ENCODE measurements at regions not wholly inside any gene's neighbourhood (a gene's known extent, or its start where the extent isn't known, plus 50 kb on each side); places are given as distances from the start of the nearest gene placed in this dataset.

DNA sequence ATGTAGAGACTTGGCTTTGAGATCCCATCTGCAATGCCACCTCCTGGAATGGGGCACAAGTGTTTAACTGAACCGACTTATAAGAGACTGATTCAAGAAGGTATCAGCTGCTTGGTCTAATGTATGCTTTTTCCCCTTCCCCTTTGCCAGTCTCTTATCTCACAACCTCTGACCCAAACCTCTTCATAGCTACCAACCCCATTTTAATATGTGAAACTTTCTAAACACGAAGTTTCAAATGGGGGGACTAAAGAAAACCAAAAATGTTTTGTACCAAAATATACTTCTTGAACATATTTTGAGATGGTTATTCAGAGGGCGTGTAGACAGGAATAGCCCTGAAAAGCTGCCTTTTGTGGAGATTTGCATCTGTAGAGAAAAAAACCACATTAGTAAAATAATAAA is 73.1 kb downstream of the OXSM start:
- WGBS, 2 donors: 78 to 91% methylated on average over 3 of the region's 3 CpGs
- Histone ChIP-seq H3K27me3 (ENCODE audit: control insufficient read depth in 3 of 3, insufficient read depth in 3 of 3, low read length in 2 of 3) (no peaks in the 10 kb centered on the region), H3K9me3 (ENCODE audit: control insufficient read depth in 4 of 4, insufficient read depth in 3 of 4, low read length in 3 of 4) (peaks cover 0 to 2% (median 0%) of the 10 kb centered on the region in 4 donors), H3K9ac (ENCODE audit: insufficient read depth in 1 of 2, low read length in 2 of 2) (no peak overlapping the region), H3K27ac (ENCODE audit: low read depth in 1 of 2, low read length in 1 of 2) (no peak overlapping the region), H3K4me3 (no peak overlapping the region), H3K4me1 (ENCODE audit: control insufficient read depth in 5 of 5, insufficient read depth in 5 of 5, low read length in 5 of 5) (no peaks in the 10 kb centered on the region), H3K36me3 (ENCODE audit: control insufficient read depth in 4 of 4, insufficient read depth in 4 of 4, low read length in 4 of 4) (no peaks in the 10 kb centered on the region)
- no peak for DNase-seq
- no peak for ATAC-seq (ENCODE audit: insufficient read depth, low FRiP score)
- TF ChIP-seq, protein P1, sequence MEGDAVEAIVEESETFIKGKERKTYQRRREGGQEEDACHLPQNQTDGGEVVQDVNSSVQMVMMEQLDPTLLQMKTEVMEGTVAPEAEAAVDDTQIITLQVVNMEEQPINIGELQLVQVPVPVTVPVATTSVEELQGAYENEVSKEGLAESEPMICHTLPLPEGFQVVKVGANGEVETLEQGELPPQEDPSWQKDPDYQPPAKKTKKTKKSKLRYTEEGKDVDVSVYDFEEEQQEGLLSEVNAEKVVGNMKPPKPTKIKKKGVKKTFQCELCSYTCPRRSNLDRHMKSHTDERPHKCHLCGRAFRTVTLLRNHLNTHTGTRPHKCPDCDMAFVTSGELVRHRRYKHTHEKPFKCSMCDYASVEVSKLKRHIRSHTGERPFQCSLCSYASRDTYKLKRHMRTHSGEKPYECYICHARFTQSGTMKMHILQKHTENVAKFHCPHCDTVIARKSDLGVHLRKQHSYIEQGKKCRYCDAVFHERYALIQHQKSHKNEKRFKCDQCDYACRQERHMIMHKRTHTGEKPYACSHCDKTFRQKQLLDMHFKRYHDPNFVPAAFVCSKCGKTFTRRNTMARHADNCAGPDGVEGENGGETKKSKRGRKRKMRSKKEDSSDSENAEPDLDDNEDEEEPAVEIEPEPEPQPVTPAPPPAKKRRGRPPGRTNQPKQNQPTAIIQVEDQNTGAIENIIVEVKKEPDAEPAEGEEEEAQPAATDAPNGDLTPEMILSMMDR (IDR thresholded peaks at IDR 0.05; ENCODE audit: control extremely low read depth, extremely low read depth): no peak

DNA sequence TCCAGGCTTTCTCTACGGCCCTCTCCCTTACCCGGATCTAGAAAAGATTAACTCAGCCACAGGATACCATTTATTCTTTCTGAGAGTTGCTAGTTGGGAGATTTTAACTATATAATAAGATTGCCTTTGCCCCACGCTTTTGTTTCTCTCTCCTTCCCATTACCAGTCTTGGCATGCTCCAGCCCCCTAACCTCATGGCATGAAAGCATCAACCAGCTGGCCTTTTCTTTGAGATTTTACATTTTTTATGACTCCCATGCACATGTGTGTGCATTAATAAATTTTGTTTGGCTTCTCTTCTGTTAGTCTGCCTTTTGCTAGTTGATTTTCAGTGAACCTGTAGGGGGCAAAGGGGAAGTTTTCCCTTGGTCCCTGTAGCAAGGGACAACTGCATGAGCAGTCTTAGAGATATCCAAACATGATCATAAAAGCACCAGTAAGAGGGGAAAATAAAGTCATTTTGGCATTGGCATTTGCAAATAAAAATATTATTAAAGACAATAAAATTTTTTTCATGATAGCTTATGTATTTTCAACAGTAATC is 73.6 kb downstream of the OXSM start:
- DNase-seq (no peak), ATAC-seq (ENCODE audit: insufficient read depth, low FRiP score) (no peak)
- Histone ChIP-seq H3K27ac (ENCODE audit: low read depth in 1 of 2, low read length in 1 of 2) (no peak overlapping the region), H3K9me3 (ENCODE audit: control insufficient read depth in 4 of 4, insufficient read depth in 3 of 4, low read length in 3 of 4) (peaks cover 0 to 2% (median 0%) of the 10 kb centered on the region in 4 donors), H3K4me3 (no peak overlapping the region), H3K4me1 (ENCODE audit: control insufficient read depth in 5 of 5, insufficient read depth in 5 of 5, low read length in 5 of 5) (no peaks in the 10 kb centered on the region), H3K27me3 (ENCODE audit: control insufficient read depth in 3 of 3, insufficient read depth in 3 of 3, low read length in 2 of 3) (no peaks in the 10 kb centered on the region), H3K36me3 (ENCODE audit: control insufficient read depth in 4 of 4, insufficient read depth in 4 of 4, low read length in 4 of 4) (no peaks in the 10 kb centered on the region), H3K9ac (ENCODE audit: insufficient read depth in 1 of 2, low read length in 2 of 2) (no peak overlapping the region)
- TF ChIP-seq, protein P1 (IDR thresholded peaks at IDR 0.05; ENCODE audit: control extremely low read depth, extremely low read depth): no peak
- 86 to 93% methylated on average over 3 of the region's 3 CpGs for WGBS, 2 donors

GRCh38 chr3:25870452-25870851 is 80.6 kb downstream of the OXSM start:
- peaks cover 0 to 2% (median 0%) of the 10 kb centered on the region in 3 donors for H3K27me3 ChIP-seq (ENCODE audit: control insufficient read depth in 3 of 3, insufficient read depth in 3 of 3, low read length in 2 of 3)
- H3K4me3 ChIP-seq: no peak overlapping the region
- TF ChIP-seq, protein P1 (IDR thresholded peaks at IDR 0.05; ENCODE audit: control extremely low read depth, extremely low read depth): no peak
- H3K9ac ChIP-seq (ENCODE audit: insufficient read depth in 1 of 2, low read length in 2 of 2): no peak overlapping the region
- H3K36me3 ChIP-seq (ENCODE audit: control insufficient read depth in 4 of 4, insufficient read depth in 4 of 4, low read length in 4 of 4): no peaks in the 10 kb centered on the region
- no peak for DNase-seq
- H3K9me3 ChIP-seq (ENCODE audit: control insufficient read depth in 4 of 4, insufficient read depth in 3 of 4, low read length in 3 of 4): no peaks in the 10 kb centered on the region
- H3K27ac ChIP-seq (ENCODE audit: low read depth in 1 of 2, low read length in 1 of 2): no peak overlapping the region
- ATAC-seq (ENCODE audit: insufficient read depth, low FRiP score): no peak
- H3K4me1 ChIP-seq (ENCODE audit: control insufficient read depth in 5 of 5, insufficient read depth in 5 of 5, low read length in 5 of 5): peaks cover 0 to 2% (median 0%) of the 10 kb centered on the region in 5 donors
